Activated naive CD4-positive, alpha-beta T cell treated with anti-CD3 and anti-CD28 coated beads, Interleukin-2, amount 50 U/mL, for 16 hours (primary cell): ENCODE measurements at regions not wholly inside any gene's neighbourhood (a gene's known extent, or its start where the extent isn't known, plus 50 kb on each side); places are given as distances from the start of the nearest gene placed in this dataset.
A peak's percentile ranks its signal among the peaks of the same experiment; 100 is the strongest.

Experiments used
- DNase-seq: peaks from one replicate; pipeline ENCODE4 v3.0.0-alpha.2; 2020

DNA sequence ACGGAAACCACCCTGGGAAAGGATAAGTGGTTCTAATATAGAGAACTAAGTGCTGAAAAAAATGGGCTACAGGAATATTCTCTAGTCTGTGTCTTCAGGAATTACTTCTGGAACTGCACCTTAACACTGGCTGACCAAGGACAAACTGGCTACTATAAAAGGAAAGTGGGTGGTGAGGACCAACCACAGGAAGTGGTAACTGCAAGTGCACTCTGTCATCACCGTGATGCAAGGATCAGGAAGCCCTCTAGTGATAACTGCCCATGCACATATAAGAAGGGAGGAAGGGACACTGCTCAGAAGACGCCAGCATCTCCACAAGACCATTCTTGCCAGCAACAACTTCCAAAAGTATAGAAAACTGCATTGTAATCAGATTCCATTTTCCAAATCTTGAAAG lies 424.4 kb upstream of the RGPD4 start:
- DNase-seq, result no peak

DNA sequence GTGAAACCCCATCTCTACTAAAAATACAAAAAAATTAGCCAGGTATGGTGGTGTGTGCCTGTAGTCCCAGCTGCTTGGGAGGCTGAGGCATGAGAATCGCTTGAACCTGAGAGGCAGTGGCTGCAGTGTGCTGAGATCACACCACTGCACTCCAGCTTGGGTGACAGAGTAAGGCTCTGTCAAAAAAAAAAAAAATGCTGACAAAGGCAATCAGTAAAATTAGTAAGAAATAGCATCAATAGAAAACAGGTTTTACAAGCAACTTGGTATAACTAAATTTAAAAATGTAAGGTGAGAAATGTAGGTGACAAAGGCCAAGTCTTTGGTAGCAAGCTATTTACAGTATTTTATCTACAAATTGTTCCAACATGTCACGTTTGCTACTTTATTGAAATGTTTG lies 421.4 kb upstream of the RGPD4 start:
- no peak for DNase-seq

DNA sequence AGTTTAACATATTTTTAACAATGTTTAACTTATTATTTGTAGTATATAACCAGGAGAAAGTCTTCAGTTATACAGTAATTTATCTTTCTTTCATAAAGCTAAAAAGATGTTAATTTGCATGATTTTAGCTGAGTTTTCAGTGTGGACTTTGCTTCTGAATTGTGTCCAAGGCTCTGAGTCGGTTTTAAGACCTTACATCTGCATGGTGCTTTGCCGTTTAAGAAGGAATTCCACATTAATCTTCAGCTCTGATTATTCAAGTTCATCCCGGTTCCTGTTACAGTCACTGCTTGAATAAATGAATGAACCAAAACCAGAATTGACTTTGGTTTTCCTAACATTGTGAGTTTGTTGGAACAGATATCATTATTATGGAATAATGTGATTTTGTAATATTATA lies 419.7 kb upstream of the RGPD4 start:
- DNase-seq, result no peak

DNA sequence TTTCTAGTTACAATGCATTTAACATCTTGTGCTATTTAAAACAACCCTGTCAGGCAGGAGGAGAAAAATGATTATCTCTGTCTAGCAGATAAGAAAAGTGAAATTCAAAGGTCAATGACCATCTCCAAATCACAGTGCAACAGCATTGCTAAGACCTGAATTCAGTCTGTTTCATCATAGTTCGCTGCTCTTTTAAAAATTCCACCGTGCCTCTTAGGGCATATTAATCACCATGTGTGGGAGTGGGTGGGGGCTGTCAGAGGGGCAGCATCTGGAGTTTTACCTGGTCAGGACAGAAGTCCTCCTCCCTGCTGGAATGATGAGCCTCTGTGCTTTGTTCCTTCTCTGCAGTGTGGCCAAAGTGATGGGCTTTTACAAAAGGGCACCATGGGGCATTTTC lies 418.7 kb upstream of the RGPD4 start:
- no peak for DNase-seq

DNA sequence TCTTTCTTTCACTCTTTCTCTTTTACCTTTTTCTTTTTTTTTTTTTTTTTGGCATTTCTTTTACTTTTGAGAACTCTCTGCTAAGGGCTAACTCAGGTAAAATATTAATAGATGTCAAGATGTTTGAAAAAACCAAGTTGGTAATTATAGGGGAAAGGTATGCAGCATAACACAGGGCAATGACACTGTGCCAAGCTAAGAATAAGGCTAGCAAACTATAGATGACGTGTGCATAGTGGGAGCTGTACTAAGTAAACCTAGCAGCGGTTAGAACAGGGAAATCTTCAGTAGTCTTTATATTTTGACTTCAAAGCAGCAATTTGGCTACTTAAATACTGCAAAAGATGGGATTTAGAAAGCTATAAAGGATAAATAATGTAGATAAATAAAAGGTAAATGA lies 415.4 kb upstream of the RGPD4 start:
- no peak for DNase-seq

DNA sequence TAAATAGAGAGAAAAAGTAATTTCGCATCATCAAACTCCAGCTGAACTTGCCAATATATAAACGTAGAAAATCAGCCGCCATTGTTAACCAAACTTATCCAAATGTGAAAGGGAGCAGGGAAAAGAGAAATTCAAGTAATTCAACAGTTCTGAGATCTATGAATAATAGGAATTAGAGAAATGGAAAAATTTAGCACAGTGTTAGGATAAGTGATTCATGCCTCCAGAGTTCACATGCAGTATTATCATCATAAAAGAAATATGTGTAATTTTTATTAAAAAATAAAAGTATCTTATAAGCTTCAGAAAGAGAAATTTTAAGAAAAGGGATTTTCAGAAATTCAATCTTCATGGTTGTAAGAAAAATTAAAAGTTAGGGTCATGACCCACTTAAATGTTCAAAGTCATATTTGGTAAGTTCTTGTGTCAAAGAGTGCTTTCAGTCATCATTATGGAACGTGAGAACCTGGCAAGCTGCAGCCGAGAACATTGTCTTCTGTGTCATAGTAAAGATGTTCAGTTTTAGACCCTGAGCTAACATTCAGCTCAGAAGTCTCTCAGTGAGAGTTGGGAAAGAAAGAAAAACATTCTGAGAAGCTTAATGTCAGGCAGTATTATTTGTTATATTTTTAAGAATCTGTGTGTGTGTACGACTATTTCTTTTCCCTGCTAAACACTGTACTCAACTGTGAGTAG lies 414.3 kb upstream of the RGPD4 start:
- DNase-seq, result no peak

DNA sequence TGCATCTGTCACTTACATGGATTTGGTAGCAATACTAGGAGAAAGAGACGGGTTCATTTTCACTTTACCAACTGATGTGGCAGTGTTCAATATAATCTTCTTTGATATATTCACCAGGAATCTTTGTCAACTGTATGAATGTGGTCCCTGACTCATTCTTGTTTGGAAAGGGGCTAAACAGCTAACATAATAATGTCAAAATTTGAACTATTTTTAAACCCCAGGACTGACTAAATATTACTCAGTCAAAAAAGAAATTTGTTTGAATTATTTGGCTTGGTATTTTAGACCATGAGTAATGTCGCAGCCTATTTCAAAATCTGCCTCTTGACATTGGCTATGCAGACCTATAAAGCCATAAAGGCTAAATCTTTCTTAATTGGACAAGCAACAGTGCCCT lies 413.7 kb upstream of the RGPD4 start:
- DNase-seq, result no peak

DNA sequence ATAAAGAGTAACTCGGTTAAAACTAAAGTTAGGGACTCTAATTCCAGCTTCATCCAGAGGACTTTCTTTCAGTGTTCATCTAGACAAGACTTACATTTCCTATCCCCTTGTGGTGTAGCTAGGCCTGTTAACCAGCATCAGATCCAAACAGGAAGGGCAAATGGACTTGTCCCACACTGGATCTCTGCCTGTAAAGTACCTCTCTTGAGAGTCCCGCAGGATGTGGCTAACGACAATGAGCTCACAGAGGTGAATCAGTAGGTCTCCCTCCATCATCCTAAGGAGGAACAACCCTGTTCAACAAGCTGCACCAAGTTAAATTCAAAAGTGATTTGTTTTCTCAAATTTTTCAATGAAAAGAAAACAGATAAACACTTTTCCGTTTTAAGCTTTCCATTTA lies 412.3 kb upstream of the RGPD4 start:
- no peak for DNase-seq

DNA sequence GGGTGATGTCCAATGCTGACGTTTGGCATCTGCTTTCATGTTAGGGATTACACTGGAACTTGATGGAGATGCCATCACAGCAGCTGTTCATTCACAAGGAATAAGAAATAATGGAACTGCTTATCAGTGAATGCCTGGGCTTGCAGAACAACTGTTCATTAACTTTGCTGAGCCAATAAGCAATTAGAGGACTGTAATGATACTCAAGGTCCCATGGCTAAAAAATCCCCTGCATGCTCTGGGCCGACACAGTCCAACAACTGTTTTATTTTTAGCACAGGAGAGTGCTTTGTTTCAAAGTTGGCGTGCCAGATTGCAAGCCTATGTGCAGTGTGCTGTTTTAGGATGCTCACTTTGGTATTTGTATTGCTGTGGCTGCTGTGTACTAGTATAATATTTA lies 408.0 kb upstream of the RGPD4 start:
- no peak for DNase-seq

DNA sequence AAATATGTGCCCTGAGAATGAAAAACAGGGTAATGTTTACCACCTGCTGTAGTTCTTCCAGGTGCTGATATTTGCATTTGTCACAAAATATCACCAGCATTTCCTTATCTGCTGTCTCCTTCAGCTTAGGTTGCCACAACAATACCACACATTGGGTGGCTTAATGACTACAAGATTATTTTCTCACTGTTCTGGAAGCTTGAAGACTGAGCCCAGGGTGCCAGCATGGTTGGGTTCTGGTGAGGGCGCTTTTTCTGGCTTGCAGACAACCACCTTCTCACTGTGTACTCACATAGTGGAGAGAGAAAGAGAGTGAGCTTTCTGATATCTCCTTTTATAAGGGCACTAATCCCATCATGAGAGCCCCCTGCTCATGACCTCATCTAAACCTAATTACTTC lies 407.5 kb upstream of the RGPD4 start:
- DNase-seq, result no peak

DNA sequence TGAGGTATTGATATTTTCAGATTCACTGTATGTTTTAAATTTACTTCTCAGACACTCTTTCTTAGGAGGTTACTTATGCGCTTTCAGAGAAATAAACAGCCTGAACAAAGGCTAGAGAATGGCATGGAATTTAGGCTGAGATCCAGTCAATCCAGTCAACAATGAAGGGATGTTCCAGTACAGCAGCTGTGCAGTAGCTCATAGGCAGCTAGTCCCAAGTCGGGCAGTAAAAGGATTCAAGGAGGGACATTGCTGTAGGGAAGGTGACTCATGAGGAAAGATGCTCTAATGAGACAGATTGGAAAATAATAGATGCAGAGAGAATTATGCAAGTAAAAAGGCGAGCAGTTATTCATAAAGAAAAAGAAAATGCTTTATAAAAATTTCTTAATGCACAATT lies 397.9 kb upstream of the RGPD4 start:
- DNase-seq, result no peak

DNA sequence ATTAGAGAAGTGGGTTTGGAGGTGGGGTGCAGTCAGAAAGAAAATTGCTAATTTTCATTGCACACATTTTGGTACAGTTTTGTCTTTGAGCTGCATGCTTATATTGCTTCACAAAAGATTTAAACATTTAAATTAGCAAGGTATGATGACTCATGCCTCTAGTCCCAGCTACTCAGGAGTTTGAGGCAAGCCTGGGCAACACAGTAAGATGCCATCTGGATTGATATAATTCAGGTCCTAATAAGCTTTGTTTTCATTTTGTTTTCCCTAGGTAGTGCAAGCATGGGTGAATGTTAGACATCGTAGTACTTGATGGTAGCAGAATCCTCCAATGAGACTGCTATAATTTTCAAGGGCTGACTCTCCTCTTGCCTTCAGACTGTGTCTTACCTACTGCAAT lies 396.7 kb upstream of the RGPD4 start:
- no peak for DNase-seq

DNA sequence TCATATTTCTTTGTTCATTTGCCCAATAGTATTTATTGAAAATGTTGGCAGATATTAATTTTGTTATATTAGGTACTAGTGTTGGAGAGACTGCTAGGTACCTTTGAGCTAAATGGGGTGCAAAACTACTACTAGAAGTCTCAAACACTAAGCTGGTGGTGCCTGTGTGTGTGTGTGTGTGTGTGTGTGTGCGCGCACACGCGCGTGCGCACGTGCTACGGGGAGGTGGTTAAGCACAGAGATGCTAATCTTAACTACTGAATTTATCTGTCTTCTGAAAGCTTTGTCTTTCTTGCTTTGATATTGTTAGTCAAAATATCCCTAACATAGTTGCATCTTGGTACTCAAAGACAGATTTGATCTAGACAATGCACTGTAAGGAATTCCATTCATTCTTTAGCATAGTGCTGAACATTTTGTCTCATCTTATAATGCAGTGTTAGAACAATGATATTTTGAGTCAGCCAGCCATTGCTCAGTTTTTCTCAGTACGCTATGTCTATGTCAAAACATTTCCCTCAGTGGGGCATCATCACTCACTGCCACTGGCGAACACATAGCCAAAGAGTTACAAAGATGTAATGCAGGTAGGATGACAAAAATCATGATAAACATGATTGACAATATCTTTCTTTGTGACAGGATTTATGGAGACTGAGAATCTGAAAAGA lies 396.0 kb upstream of the RGPD4 start:
- DNase-seq, result no peak

DNA sequence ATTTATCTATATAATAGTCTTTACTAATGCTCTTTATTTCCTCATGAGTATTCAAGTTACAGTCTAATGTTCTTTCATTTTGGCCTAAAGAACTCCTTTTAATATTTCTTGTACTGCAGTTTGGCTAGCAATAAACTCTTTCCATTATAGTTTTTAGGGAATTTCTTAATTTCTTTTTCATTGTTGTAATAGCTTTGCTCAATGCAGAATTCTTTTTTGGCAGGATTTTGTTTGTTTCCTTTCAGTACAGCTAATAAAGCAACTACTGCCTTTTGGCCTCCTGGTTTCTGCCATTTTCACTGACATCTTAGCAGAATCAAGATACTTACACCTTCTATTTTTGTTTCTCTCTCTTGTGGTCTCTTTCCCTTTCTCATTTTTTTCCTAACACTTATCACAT lies 390.4 kb upstream of the RGPD4 start:
- DNase-seq, result no peak

DNA sequence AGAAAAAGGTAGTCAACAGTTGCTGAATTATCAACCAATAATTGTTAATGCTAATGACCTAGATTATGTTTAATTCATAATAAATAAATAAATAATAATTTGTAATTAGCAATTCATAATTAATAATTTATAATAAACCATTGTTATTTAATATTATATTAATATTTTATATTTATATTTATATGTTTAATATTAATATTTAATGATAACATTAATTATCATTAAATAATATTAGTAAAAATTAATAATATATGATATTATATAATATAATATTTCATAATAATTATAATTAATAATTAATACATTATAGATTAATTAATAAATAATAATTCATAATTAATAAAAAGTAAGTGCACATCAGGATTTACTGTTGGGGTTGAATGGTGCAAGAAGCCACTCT lies 389.4 kb upstream of the RGPD4 start:
- no peak for DNase-seq

DNA sequence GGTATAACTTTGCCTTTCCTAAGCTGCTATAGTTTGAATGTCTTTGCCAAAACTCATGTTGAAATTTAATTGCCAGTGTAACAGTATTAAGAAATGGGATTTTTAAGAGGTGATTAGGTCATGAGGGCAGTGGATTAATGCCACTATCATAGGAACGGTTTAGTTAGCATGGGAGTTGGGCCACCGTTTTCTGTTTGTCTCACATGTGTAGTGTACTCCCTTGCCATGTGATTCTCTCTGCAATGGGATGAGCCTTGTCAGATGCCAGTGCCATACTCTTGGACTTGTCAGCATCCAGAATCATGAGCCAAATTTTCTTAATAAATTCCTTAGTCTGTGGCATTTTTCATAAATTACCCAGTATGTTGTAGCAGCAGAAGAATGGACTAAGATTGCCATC lies 388.9 kb upstream of the RGPD4 start:
- DNase-seq, result no peak

DNA sequence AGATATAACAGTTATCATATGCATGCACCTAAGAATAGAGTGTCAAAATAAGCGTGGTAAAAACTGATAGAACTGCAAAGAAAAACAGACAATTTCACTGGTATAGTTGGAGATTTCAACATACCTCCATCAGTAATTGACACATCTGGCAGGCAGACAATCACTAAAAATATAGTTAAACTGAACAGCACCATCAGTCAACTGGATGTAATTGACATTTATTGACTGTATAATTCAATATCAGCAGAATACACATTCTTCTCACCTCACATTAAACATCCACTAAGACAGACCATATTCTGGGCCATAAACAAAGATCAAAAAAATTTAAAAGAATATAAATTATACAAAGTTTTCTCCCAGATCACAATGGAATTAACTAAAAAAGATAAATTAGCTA lies 378.5 kb upstream of the RGPD4 start:
- DNase-seq, result no peak

DNA sequence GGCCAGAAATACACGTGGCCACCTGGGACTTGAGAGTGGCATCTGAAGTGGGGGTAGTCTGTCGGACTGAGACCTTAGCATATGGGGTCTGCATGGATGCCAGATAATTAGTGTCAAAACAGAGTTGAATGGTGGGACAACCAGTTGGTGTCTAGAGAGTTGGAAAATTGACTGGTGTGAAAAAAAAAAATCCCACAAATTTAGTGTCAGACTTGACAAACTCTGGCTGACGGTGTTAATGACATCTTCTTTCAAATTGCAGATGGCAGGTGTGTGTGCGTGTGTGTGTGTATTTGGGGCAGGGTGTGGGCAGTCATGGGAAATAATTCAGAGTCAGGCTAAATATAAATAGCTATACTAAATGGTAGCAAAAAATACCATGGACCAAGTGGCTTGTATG lies 365.4 kb upstream of the RGPD4 start:
- DNase-seq, result no peak

DNA sequence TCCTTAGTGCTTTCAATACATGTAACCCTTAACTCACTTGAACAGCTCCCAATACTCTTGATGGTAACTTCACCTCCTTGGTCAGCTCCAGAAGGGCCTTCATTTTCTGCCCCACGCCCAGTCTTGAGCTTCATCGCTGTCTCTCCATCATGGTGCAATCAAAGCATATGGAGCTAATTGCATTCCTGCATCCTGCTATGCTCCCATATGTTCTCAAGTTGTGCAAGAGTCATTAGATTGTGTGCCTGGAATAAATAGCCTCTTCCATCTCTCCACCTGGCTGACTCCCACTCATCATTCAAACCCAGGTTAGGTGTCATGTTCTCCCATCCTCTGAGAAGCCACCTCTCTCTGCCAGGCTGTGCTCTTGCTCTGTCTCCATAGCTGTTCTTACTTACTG lies 364.5 kb upstream of the RGPD4 start:
- DNase-seq, result no peak

DNA sequence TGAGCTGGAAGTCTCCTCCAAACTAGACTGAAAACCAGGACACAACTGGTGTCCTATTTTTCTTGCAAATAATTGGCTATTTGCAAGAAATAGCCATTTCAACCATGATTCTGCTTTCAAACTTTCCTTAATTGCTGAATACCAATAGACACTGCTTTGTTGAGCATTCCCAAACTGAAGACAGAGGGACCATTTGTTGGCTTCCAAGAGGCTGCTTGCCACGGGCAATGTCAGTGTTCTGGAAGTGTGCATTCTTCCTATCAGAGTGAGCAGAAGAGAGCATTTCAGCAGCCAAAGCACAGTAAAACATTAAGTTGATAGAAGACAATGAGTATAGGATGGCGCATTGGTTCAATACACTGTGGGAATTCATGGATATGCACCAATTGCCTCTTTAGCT lies 360.5 kb upstream of the RGPD4 start:
- no peak for DNase-seq

DNA sequence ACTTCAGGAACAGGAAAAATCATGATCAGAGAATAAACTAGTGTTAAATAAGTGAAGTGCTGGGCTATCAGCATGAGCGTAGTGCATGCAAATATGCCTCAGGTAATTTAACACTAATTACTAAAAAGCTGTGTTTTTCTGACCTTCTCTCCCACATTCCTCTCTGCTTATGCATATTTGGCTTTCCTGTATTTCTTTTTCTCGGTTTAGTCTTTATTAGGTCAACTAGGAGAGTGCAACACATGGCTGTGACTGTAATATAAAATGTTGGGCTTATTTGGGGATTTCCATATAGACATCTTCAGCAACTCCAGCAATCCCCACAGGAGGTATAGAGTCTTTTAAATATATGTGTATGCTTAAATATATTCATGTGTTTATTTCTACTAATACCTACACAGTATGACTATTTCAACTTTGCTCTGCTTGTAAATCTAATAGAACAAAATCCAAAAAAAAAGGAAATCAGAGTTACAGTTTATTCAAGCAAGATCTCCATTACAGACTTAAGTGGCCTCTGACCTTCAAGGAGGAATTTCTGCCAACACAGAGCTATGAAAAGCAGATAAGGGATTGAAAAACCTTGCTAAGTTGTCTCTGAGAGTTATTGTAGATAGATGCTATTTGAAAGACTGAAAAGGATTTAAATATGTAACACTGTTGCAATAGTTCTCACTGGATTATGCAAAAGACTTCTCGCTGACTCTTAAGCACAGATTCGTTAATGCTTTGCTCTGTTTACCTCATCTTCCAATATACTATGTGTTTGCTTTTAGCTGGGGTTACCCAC lies 359.5 kb upstream of the RGPD4 start:
- DNase-seq, result no peak

DNA sequence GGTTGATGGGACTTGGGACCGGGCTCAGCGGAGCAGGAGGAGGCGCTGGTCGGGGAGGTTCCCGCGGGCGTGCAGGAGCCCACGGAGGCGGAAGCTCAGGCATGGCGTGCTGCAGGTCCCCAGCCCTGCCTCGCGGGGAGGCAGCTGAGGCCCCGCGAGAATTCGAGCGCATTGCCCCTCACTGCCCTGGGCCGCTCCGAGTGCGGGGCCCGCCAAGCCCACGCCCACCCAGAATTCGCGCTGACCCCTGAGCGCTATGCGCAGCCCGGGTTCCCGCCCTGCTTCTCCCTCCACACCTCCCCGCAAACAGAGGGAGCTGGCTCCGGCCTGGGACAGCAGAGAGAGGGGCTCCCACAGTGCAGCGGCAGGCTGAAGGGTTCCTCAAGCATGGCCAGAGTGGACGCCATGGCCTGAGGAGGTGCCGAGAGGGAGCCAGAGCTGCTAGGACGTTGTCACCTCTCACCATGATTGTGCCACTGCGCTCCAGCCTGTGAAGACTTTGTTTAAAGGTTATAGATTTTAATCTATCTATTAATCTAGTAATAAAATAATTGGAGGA lies 357.2 kb upstream of the RGPD4 start:
- DNase-seq, result peak; percentile 10

DNA sequence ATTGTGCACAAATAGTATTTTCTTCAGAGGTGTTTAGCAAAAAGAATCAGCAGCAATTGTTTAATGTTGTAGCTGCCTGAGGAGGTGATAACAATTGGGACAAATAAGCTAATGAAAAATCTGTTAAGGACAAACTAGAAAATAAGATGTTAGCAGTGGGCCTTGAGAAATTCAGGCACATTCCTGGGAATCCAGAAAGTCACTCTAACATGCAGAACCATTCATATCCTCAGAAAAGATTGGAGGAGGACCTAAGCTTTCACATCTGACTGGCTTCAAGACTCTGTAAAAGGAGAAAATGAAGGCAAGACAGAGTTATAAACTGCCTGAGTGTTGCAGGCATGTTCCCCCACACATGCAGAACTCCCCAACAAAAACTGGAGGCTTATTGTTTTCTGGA lies 353.5 kb upstream of the RGPD4 start:
- no peak for DNase-seq

DNA sequence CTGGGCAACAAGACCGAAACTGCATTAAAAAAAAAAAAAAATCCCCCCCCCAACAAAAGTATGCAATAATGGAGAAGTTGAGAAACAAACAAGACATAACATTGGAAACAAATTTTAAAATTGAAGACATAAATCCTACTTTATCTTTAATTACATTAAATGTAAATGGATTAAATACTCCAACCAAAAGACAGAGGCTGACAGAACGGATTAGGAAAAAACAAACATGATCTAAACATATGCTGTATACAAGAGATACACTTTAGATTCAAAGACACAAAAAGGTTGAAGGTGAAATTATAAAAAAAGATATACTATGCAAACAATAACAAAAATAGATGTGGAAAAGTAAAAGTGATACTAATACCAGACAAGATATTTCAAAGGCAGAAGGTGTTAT lies 350.8 kb upstream of the RGPD4 start:
- DNase-seq, result no peak
